ENCODE measurements at regions not wholly inside any gene's neighbourhood (a gene's known extent, or its start where the extent isn't known, plus 50 kb on each side); places are given as distances from the start of the nearest gene placed in this dataset.

GRCh38 chr7:41773756-41774155, 70.9 kb upstream of the INHBA start:
- TF ChIP-seq CTCF (conservative IDR thresholded peaks at IDR 0.05) (no peak), ZFX (IDR thresholded peaks at IDR 0.05) (no peak)

Data from C4-2B (cell line).